D341Med (cell line): ENCODE measurements at regions not wholly inside any gene's neighbourhood (a gene's known extent, or its start where the extent isn't known, plus 50 kb on each side); places are given as distances from the start of the nearest gene placed in this dataset.

Source experiments
- DNase-seq: peaks from one replicate; pipeline ENCODE4 v3.0.0; 2012; ENCODE audit warnings: low spot score

GRCh38 chr13:74409551-74409950, 275.3 kb upstream of the KLF12 start:
- DNase-seq: no peak

GRCh38 chr13:74406420-74406819, 272.2 kb upstream of the KLF12 start:
- no peak for DNase-seq

- DNase-seq: no peak
Observed at GRCh38 chr13:74398599-74398998, 264.4 kb upstream of the KLF12 start.

- DNase-seq: no peak
Observed at GRCh38 chr13:74389056-74389455, 254.9 kb upstream of the KLF12 start.

- no peak for DNase-seq
Observed at GRCh38 chr13:74388626-74389025, 254.4 kb upstream of the KLF12 start.

GRCh38 chr13:74372511-74372910, 238.3 kb upstream of the KLF12 start:
- DNase-seq: no peak

GRCh38 chr13:74367193-74367592, 233.0 kb upstream of the KLF12 start:
- DNase-seq: no peak

- DNase-seq: no peak
Observed at GRCh38 chr13:74361274-74361673, 227.1 kb upstream of the KLF12 start.

GRCh38 chr13:74346960-74347359, 212.8 kb upstream of the KLF12 start:
- DNase-seq: no peak

GRCh38 chr13:74338341-74338740, 204.1 kb upstream of the KLF12 start:
- no peak for DNase-seq

GRCh38 chr13:74336546-74336945, 202.3 kb upstream of the KLF12 start:
- no peak for DNase-seq

GRCh38 chr13:74335370-74335769, 201.2 kb upstream of the KLF12 start:
- no peak for DNase-seq

- no peak for DNase-seq
Observed at GRCh38 chr13:74329962-74330361, 195.8 kb upstream of the KLF12 start.

- DNase-seq: no peak
Observed at GRCh38 chr13:74325106-74325505, 190.9 kb upstream of the KLF12 start.

- DNase-seq: no peak
Observed at GRCh38 chr13:74324338-74324737, 190.1 kb upstream of the KLF12 start.

- no peak for DNase-seq
Observed at GRCh38 chr13:74322562-74322961, 188.4 kb upstream of the KLF12 start.

GRCh38 chr13:74320282-74320681, 186.1 kb upstream of the KLF12 start:
- DNase-seq: no peak

GRCh38 chr13:74316547-74316946, 182.3 kb upstream of the KLF12 start:
- DNase-seq: no peak

GRCh38 chr13:74306496-74306895, 172.3 kb upstream of the KLF12 start:
- no peak for DNase-seq

GRCh38 chr13:74305876-74306275, 171.7 kb upstream of the KLF12 start:
- no peak for DNase-seq

GRCh38 chr13:74301258-74301935, 167.2 kb upstream of the KLF12 start:
- DNase-seq: no peak

- no peak for DNase-seq
Observed at GRCh38 chr13:74300162-74300561, 166.0 kb upstream of the KLF12 start.

- no peak for DNase-seq
Observed at GRCh38 chr13:74299721-74300120, 165.5 kb upstream of the KLF12 start.

- no peak for DNase-seq
Observed at GRCh38 chr13:74298923-74299322, 164.7 kb upstream of the KLF12 start.
